Gastrocnemius medialis (tissue), 4 donors: ENCODE measurements at regions not wholly inside any gene's neighbourhood (a gene's known extent, or its start where the extent isn't known, plus 50 kb on each side); places are given as distances from the start of the nearest gene placed in this dataset.

Source experiments
- ATAC-seq, 2 donors: fragments of 150-250 bp; one replicate each; pipeline ENCODE4 v1.9.1; 2016
- DNase-seq, 2 donors: peaks; one replicate each; pipeline ENCODE4 v3.0.0-alpha.2; 2019
- H3K27ac ChIP-seq, 4 donors: fragments of 200-600 bp; sonication (generic); 1 replicate in 1 of 4; 2 replicates in 3 of 4; pipeline ENCODE4 v1.5.1; 2016 to 2018; ENCODE audit warnings: mild to moderate bottlenecking in 2 of 4, moderate library complexity in 1 of 4
- H3K27me3 ChIP-seq, 3 donors: fragments of 200-600 bp; sonication (generic) in 2 of 3; 1 replicate in 1 of 3; 2 replicates in 2 of 3; pipeline versions ENCODE4 v1.5.1 to v1.6.0; 2016 to 2019; ENCODE audit warnings: mild to moderate bottlenecking in 1 of 3, moderate library complexity in 1 of 3
- H3K36me3 ChIP-seq, 2 donors: fragments of 200-600 bp; sonication (generic) in 1 of 2; one replicate each; pipeline ENCODE4 v1.5.1; 2017 to 2018
- H3K4me1 ChIP-seq, 2 donors: fragments of 200-600 bp; sonication (generic) in 1 of 2; one replicate each; pipeline ENCODE4 v1.5.1; 2016 to 2017; ENCODE audit warnings: mild to moderate bottlenecking in 2 of 2
- H3K4me3 ChIP-seq, 4 donors: fragments of 200-600 bp; sonication (generic) in 3 of 4; 1 replicate in 1 of 4; 2 replicates in 3 of 4; pipeline ENCODE4 v1.5.1; 2016 to 2019; ENCODE audit warnings: mild to moderate bottlenecking in 2 of 4
- H3K9me3 ChIP-seq, 3 donors: fragments of 200-600 bp; sonication (generic) in 2 of 3; 1 replicate in 1 of 3; 2 replicates in 2 of 3; pipeline ENCODE4 v1.5.1; 2016 to 2019
- CTCF ChIP-seq, 5 experiments: fragments of 450-650 bp in 3 of 5; fragments of 200-600 bp in 2 of 5; sonication (generic) in 2 of 5; IDR thresholded peaks in 4 of 5; conservative IDR thresholded peaks in 1 of 5; 1 replicate in 4 of 5; 2 replicates in 1 of 5; pipeline ENCODE4 v1.5.1; 2016 to 2019; ENCODE audit warnings: antibody characterized with exemption in 5 of 5, mild to moderate bottlenecking in 3 of 5, moderate library complexity in 3 of 5
- POLR2A ChIP-seq, 2 donors: fragments of 450-650 bp; IDR thresholded peaks; one replicate each; pipeline ENCODE4 v1.6.1; 2017; ENCODE audit warnings: antibody characterized with exemption in 2 of 2, mild to moderate bottlenecking in 2 of 2, moderate library complexity in 2 of 2
- in situ Hi-C, 4 donors: fragments of 200-750 bp; cut with MboI; loops; one replicate each; pipeline versions ENCODE4 v1.15.0 to v1.8.0; 2017; ENCODE audit warnings: low sequenced_read_pairs in 4 of 4
- intact Hi-C: fragments of 100-400 bp; cut with DNase I; formaldehyde crosslinking; loops from one replicate; pipeline ENCODE4 v1.15.1; 2023; ENCODE audit warnings: low total_unique reads

GRCh38 chr1:67575861-67576260, 109.1 kb upstream of the GADD45A start:
- ATAC-seq (no peak), DNase-seq (no peak)
- H3K36me3 ChIP-seq: no peaks in the 10 kb centered on the region
- peaks cover 28 to 41% of the 10 kb centered on the region in 2 donors for H3K4me1 ChIP-seq
- no peak overlapping the region for H3K4me3 ChIP-seq
- no peaks in the 10 kb centered on the region for H3K27me3 ChIP-seq
- intact Hi-C loops (no loop called here), in situ Hi-C loops (no loop called here)
- TF ChIP-seq POLR2A (IDR thresholded peaks at IDR 0.05) (no peak), CTCF (IDR thresholded peaks at IDR 0.05 in 4 of 5, conservative IDR thresholded peaks at IDR 0.05 in 1 of 5) (no peak)
- H3K9me3 ChIP-seq: no peaks in the 10 kb centered on the region
- no peak overlapping the region for H3K27ac ChIP-seq

GRCh38 chr1:67576474-67576873, 108.5 kb upstream of the GADD45A start:
- DNase-seq: no peak
- in situ Hi-C loops: no loop called here
- H3K36me3 ChIP-seq: no peaks in the 10 kb centered on the region
- no peak overlapping the region for H3K4me3 ChIP-seq
- intact Hi-C loops: no loop called here
- no peak overlapping the region for H3K27ac ChIP-seq
- no peak for ATAC-seq
- no peaks in the 10 kb centered on the region for H3K27me3 ChIP-seq
- H3K4me1 ChIP-seq: peaks cover 22 to 41% of the 10 kb centered on the region in 2 donors
- TF ChIP-seq CTCF (IDR thresholded peaks at IDR 0.05 in 4 of 5, conservative IDR thresholded peaks at IDR 0.05 in 1 of 5) (no peak), POLR2A (IDR thresholded peaks at IDR 0.05) (no peak)
- H3K9me3 ChIP-seq: no peaks in the 10 kb centered on the region

- no peak for ATAC-seq
- H3K9me3 ChIP-seq: no peaks in the 10 kb centered on the region
- no peaks in the 10 kb centered on the region for H3K36me3 ChIP-seq
- H3K27me3 ChIP-seq: no peaks in the 10 kb centered on the region
- in situ Hi-C loops: no loop called here
- no peak overlapping the region for H3K4me3 ChIP-seq
- H3K27ac ChIP-seq: no peak overlapping the region
- no peak for TF ChIP-seq POLR2A (IDR thresholded peaks at IDR 0.05)
- no peak for TF ChIP-seq CTCF (IDR thresholded peaks at IDR 0.05 in 4 of 5, conservative IDR thresholded peaks at IDR 0.05 in 1 of 5)
- H3K4me1 ChIP-seq: peaks cover 13 to 36% of the 10 kb centered on the region in 2 donors
- DNase-seq: no peak
- intact Hi-C loops: no loop called here
These were observed 107.4 kb upstream of the GADD45A start for GRCh38 chr1:67577646-67578045.

DNA sequence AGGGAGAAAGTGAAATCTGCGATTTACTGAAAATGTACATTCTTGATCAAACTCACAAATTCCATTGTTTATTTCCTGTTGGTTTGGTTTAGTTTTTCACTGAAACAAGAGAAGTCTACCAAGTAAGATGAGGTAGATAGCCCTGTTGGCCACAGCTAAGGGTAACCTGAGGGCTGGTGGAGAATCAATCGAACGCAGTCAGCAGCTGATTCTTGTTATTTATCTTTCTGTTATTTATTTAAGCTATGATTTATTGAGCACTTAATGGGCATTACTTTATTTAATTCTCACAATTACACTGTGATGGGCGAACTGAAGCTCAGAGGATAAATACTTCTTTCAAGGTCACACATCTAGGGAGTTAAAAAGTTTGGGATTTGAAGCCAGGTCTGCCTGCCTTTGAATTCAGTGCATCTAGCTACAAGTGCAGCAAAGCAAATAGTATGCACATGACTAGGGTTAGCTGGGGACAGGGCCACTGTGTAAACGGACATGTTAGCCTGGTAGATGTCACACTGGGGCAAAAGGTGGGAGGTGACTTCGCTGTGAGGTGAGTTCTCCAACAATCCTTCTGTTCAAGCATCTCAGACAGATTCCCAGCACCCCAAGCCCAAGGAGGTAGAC, 106.5 kb upstream of the GADD45A start:
- Histone ChIP-seq H3K36me3 (no peaks in the 10 kb centered on the region), H3K9me3 (no peaks in the 10 kb centered on the region), H3K4me3 (no peak overlapping the region), H3K27me3 (no peaks in the 10 kb centered on the region), H3K27ac (no peak overlapping the region), H3K4me1 (peaks cover 7 to 30% of the 10 kb centered on the region in 2 donors)
- TF ChIP-seq POLR2A (IDR thresholded peaks at IDR 0.05) (no peak), CTCF (IDR thresholded peaks at IDR 0.05 in 4 of 5, conservative IDR thresholded peaks at IDR 0.05 in 1 of 5) (no peak)
- DNase-seq (no peak), ATAC-seq (no peak)
- intact Hi-C loops (no loop called here), in situ Hi-C loops (no loop called here)
